Prostate gland (tissue), 2 donors: ENCODE measurements at regions not wholly inside any gene's neighbourhood (a gene's known extent, or its start where the extent isn't known, plus 50 kb on each side); places are given as distances from the start of the nearest gene placed in this dataset.

Source experiments
- DNase-seq: peaks from one replicate; pipeline ENCODE4 v3.0.0-alpha.2; 2019; ENCODE audit warnings: low spot score
- H3K27ac ChIP-seq, 2 donors: fragments of 200-600 bp; sonication (generic); 2 replicates each; pipeline ENCODE4 v1.5.1; 2017 to 2019
- H3K27me3 ChIP-seq: fragments of 200-600 bp; sonication (generic); replicated peaks from 2 replicates; pipeline ENCODE4 v1.5.1; 2019; ENCODE audit not compliant: insufficient read depth
- H3K36me3 ChIP-seq, 2 donors: fragments of 200-600 bp; sonication (generic); 1 replicate in 1 of 2; 2 replicates in 1 of 2; pipeline versions ENCODE4 v1.5.1 to v1.8.1; 2017 to 2019
- H3K4me1 ChIP-seq: fragments of 200-600 bp; sonication (generic); replicated peaks from 2 replicates; pipeline ENCODE4 v1.5.1; 2019
- H3K4me3 ChIP-seq, 2 donors: fragments of 200-600 bp; sonication (generic); 2 replicates each; pipeline ENCODE4 v1.5.1; 2017 to 2019
- H3K9me3 ChIP-seq: fragments of 200-600 bp; sonication (generic); 2 replicates; pipeline ENCODE4 v1.5.1; 2017
- POLR2A ChIP-seq: fragments of 450-650 bp; IDR thresholded peaks from one replicate; pipeline ENCODE4 v1.6.1; 2016; ENCODE audit warnings: antibody characterized with exemption, mild to moderate bottlenecking
- POLR2AphosphoS5 ChIP-seq: sonication (generic); formaldehyde crosslinking; IDR thresholded peaks from one replicate; pipeline ENCODE4 v1.6.1; 2017; ENCODE audit warnings: antibody characterized with exemption
- WGBS: methylation state at CpG from one replicate; pipeline ENCODE4 v1.1.5; 2018; 5-methylcytosine and 5-hydroxymethylcytosine counted together
- intact Hi-C: fragments of 100-400 bp; cut with DNase I; formaldehyde crosslinking; loops from one replicate; pipeline ENCODE4 v1.14.2; 2022
- TF ChIP-seq, protein P1 (sequence below), 4 experiments: fragments of 200-600 bp in 2 of 4; fragments of 450-650 bp in 2 of 4; sonication (generic) in 2 of 4; IDR thresholded peaks; 1 replicate in 3 of 4; 2 replicates in 1 of 4; pipeline ENCODE4 v1.5.1; 2016 to 2019; ENCODE audit warnings: antibody characterized with exemption in 4 of 4, mild to moderate bottlenecking in 2 of 4, moderate library complexity in 2 of 4

DNA sequence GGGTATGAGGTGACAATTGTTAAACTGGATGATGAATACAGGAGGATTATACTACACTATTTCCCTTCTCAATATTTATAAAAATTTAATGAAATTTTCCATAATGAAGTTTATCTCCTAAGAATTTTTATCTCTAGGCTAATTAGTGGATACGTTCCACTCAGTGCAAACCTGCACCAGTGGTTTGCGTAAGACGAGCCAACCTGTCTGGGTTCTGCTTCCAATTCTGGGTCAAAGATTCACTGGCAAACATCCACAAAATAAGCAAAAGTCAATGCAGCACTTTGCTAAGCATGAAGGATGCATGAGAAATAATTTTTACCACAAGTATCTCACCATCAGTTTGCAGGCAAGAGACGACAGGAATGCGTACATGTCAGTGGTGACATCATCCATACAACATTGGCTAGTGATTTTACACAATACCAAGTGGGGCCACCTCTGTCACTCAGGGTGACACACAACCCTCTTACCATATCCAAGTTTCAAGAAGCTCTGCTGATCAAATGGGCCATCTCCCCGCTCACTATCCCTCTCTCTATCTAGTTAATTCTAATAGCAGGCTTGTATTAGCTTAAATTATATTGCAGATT is 51.7 kb downstream of the FAM50B start:
- no peaks in the 10 kb centered on the region for H3K27me3 ChIP-seq
- 88% methylated on average over 6 of the region's 6 CpGs for WGBS
- no peaks in the 10 kb centered on the region for H3K4me1 ChIP-seq
- DNase-seq: no peak
- intact Hi-C loops: no loop called here
- H3K9me3 ChIP-seq: no peaks in the 10 kb centered on the region
- no peak overlapping the region for H3K4me3 ChIP-seq
- H3K36me3 ChIP-seq: no peaks in the 10 kb centered on the region
- TF ChIP-seq, protein P1, sequence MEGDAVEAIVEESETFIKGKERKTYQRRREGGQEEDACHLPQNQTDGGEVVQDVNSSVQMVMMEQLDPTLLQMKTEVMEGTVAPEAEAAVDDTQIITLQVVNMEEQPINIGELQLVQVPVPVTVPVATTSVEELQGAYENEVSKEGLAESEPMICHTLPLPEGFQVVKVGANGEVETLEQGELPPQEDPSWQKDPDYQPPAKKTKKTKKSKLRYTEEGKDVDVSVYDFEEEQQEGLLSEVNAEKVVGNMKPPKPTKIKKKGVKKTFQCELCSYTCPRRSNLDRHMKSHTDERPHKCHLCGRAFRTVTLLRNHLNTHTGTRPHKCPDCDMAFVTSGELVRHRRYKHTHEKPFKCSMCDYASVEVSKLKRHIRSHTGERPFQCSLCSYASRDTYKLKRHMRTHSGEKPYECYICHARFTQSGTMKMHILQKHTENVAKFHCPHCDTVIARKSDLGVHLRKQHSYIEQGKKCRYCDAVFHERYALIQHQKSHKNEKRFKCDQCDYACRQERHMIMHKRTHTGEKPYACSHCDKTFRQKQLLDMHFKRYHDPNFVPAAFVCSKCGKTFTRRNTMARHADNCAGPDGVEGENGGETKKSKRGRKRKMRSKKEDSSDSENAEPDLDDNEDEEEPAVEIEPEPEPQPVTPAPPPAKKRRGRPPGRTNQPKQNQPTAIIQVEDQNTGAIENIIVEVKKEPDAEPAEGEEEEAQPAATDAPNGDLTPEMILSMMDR (IDR thresholded peaks at IDR 0.05): no peak
- TF ChIP-seq POLR2AphosphoS5 (no peak), POLR2A (no peak)
- no peak overlapping the region for H3K27ac ChIP-seq

DNA sequence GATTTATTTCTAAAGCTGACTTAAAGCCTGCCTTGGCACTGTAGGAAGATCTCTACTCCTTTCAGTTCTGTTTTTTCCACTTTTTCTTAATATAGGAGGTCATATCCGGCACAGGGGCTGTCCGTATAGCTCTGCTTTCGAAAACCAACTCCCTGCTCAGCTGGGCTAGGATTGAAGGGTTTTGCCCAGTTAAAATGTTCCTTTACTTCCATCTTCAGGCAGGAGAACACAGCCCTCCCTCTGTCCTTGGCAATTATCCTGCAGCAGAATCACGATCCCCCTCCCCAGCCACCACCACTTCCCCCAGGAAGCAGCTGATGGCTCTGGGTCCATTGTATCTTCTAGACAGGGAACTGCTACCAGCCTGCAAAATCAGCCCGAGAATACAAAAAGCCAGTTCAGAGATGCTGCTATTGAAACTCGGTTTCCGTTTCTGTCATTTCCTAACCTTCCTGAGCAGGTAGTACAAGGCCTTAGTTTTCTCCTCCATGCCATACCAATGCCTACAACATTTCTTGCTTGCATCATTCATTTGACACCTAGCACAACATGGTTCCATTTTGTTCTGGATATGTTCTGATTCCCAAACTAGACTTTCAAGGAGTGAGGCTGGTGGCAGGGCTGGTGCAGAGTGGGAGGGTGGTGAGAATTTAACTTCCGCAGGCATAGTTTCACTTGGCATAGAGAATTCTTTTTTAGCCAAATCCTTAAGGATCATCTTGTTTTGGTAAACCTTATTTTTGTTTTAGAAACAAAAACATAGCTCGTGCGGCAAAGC is 53.9 kb downstream of the FAM50B start:
- DNase-seq: no peak
- no peaks in the 10 kb centered on the region for H3K4me1 ChIP-seq
- intact Hi-C loops: no loop called here
- no peak overlapping the region for H3K27ac ChIP-seq
- no peaks in the 10 kb centered on the region for H3K9me3 ChIP-seq
- no peaks in the 10 kb centered on the region for H3K36me3 ChIP-seq
- 88% methylated on average over 10 of the region's 10 CpGs for WGBS
- H3K4me3 ChIP-seq: no peak overlapping the region
- TF ChIP-seq POLR2A: no peak
- no peak for TF ChIP-seq POLR2AphosphoS5
- TF ChIP-seq, protein P1 (IDR thresholded peaks at IDR 0.05): no peak
- H3K27me3 ChIP-seq: no peaks in the 10 kb centered on the region

DNA sequence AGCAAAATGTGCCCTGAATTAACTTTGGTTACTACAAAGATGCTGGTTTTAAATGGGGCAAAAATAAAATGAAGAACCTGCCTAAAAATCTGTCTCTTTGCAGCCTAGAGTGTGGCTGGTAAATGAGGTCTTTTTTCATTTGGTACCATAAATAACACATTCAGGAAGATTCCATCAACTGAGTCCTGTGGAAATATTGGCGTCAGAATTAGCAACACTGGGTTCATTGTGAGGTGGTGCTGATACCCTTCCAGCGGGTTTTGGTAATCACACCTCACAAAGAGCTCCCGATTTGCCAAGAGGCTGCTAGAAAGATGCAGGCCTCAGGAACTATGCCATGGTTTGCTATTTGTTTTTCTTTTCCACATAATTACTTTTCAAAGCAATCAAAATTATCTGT is 55.3 kb downstream of the FAM50B start:
- no peaks in the 10 kb centered on the region for H3K9me3 ChIP-seq
- no peaks in the 10 kb centered on the region for H3K4me1 ChIP-seq
- no peak overlapping the region for H3K4me3 ChIP-seq
- 83% methylated on average over 3 of the region's 3 CpGs for WGBS
- TF ChIP-seq POLR2AphosphoS5: no peak
- TF ChIP-seq, protein P1 (IDR thresholded peaks at IDR 0.05): no peak
- TF ChIP-seq POLR2A: no peak
- H3K36me3 ChIP-seq: no peaks in the 10 kb centered on the region
- intact Hi-C loops: no loop called here
- H3K27ac ChIP-seq: no peak overlapping the region
- no peaks in the 10 kb centered on the region for H3K27me3 ChIP-seq
- no peak for DNase-seq

DNA sequence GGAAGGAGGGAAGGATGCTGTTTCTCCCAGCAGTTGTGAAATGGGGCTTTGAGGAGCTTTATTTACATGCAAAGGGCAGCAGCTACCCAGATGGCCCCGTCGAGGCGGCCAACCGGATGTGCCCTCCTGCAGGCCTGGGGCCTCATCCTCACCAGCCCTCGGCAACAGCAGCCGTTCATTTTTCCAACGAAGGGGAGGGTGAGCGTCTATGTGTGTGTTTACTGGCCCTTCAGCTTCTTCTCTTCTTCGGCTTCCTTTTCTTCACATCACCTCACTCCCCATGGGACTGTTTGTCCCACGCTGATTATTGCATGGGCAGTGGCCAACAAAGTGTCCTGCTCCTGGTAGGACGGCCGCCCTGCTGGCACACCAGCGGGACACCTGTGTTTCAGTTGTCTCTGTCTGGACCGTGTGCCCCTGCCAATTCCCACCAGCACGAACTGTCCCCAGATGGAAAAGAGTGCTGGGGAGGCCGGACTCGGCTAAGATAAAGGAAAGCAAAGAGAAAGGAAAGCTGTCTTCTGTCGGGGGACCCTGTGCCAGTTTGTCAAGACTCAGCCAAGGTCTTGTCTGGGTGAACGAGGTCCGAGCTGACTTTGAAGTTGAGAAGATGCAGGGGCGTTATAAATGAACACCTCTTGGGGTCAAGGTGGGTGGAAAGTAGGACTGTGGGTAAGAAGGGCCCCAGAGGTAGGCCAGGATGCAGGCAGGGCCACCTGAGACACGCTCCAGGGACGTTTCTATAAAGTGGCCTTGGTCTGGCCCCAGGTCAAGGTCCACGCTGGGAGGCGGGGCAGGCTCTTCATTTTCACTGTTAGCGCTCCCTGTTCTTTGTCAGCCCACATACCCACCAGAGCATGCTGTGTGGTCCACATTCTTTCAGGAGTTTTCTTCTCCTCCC is 57.0 kb downstream of the FAM50B start:
- TF ChIP-seq, protein P1 (IDR thresholded peaks at IDR 0.05): no peak
- peak; percentile 10 for TF ChIP-seq POLR2AphosphoS5
- no peaks in the 10 kb centered on the region for H3K9me3 ChIP-seq
- DNase-seq: no peak
- 55% methylated on average over 26 of the region's 26 CpGs for WGBS
- intact Hi-C loops: no loop called here
- no peaks in the 10 kb centered on the region for H3K27me3 ChIP-seq
- H3K4me3 ChIP-seq: no peak overlapping the region
- no peaks in the 10 kb centered on the region for H3K4me1 ChIP-seq
- H3K27ac ChIP-seq: peak overlapping the region; percentile 6 to 10
- H3K36me3 ChIP-seq: no peaks in the 10 kb centered on the region
